Activated naive CD8-positive, alpha-beta T cell treated with anti-CD3 and anti-CD28 coated beads, Interleukin-2, amount 50 U/mL, for 24 hours (primary cell): ENCODE measurements at regions not wholly inside any gene's neighbourhood (a gene's known extent, or its start where the extent isn't known, plus 50 kb on each side); places are given as distances from the start of the nearest gene placed in this dataset.
A peak's percentile ranks its signal among the peaks of the same experiment; 100 is the strongest.

Experiments used
- ATAC-seq: fragments of 150-1000 bp; cut with Tn5 transposase; one replicate; pipeline ENCODE4 v1.10.0; 2021
- DNase-seq: peaks from one replicate; pipeline ENCODE4 v3.0.0; 2021
- H3K27ac Mint-ChIP-seq: one replicate; pipeline ENCODE4 v1.8.0; 2021; ENCODE audit warnings: mild to moderate bottlenecking, mixed read lengths
- H3K27me3 Mint-ChIP-seq: one replicate; pipeline ENCODE4 v1.8.0; 2021; ENCODE audit warnings: mixed read lengths
- H3K36me3 Mint-ChIP-seq: one replicate; pipeline ENCODE4 v1.8.0; 2021; ENCODE audit warnings: low read depth, mixed read lengths
- H3K4me1 Mint-ChIP-seq: one replicate; pipeline ENCODE4 v1.8.0; 2021; ENCODE audit warnings: mixed read lengths
- H3K4me3 Mint-ChIP-seq: one replicate; pipeline ENCODE4 v1.8.0; 2021; ENCODE audit warnings: mild to moderate bottlenecking, moderate library complexity, mixed read lengths
- H3K9me3 Mint-ChIP-seq: one replicate; pipeline ENCODE4 v1.8.0; 2021; ENCODE audit warnings: mixed read lengths

GRCh38 chr14:61186341-61187195 is 94.6 kb downstream of the TMEM30B start:
- peaks cover 15% of the 10 kb centered on the region for H3K4me1 Mint-ChIP-seq
- no peaks in the 10 kb centered on the region for H3K9me3 Mint-ChIP-seq
- H3K36me3 Mint-ChIP-seq = no peaks in the 10 kb centered on the region
- no peak for ATAC-seq
- DNase-seq = no peak
- peaks cover 60% of the 10 kb centered on the region for H3K27me3 Mint-ChIP-seq
- H3K27ac Mint-ChIP-seq = no peak overlapping the region
- no peak overlapping the region for H3K4me3 Mint-ChIP-seq

DNA sequence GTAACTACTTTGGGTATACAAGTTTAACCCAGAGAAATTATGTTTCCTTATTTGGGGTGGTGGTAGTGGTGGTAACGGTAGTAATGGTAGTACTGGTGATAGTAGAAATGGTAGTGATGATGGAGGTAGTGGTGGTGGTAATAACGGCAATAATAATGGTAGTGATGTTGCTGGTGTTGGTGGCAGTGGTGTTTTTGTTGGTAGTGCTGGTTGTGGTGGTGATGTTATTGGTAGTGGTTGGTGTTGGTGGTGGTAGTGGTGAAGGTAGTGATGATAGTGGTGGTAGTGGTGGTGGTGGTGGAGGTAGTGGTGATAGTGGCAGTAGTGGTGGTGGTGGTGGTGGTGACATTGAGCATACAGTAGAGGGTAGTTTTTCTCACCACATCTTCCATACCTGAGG is 95.6 kb downstream of the TMEM30B start:
- Mint-ChIP-seq H3K27me3 (peaks cover 55% of the 10 kb centered on the region), H3K4me3 (no peak overlapping the region), H3K36me3 (no peaks in the 10 kb centered on the region), H3K4me1 (peaks cover 15% of the 10 kb centered on the region), H3K9me3 (no peaks in the 10 kb centered on the region), H3K27ac (no peak overlapping the region)
- no peak for DNase-seq
- ATAC-seq = no peak

- DNase-seq (no peak), ATAC-seq (no peak)
- peaks cover 11% of the 10 kb centered on the region for H3K4me1 Mint-ChIP-seq
- H3K36me3 Mint-ChIP-seq = no peaks in the 10 kb centered on the region
- no peak overlapping the region for H3K4me3 Mint-ChIP-seq
- no peaks in the 10 kb centered on the region for H3K9me3 Mint-ChIP-seq
- H3K27me3 Mint-ChIP-seq = peaks cover 47% of the 10 kb centered on the region
- H3K27ac Mint-ChIP-seq = no peak overlapping the region
Observed at GRCh38 chr14:61184112-61184511, 97.0 kb downstream of the TMEM30B start.

- Mint-ChIP-seq H3K9me3 (no peaks in the 10 kb centered on the region), H3K4me3 (no peak overlapping the region), H3K27me3 (peaks cover 50% of the 10 kb centered on the region), H3K4me1 (peaks cover 18% of the 10 kb centered on the region), H3K36me3 (no peaks in the 10 kb centered on the region), H3K27ac (no peak overlapping the region)
- ATAC-seq (no peak), DNase-seq (no peak)
Observed at GRCh38 chr14:61183196-61183885, 97.8 kb downstream of the TMEM30B start.

GRCh38 chr14:61179796-61180398 is 101.2 kb downstream of the TMEM30B start:
- Mint-ChIP-seq H3K4me3 (no peak overlapping the region), H3K36me3 (no peaks in the 10 kb centered on the region), H3K27ac (peak overlapping the region; percentile 12), H3K4me1 (peaks cover 45% of the 10 kb centered on the region), H3K9me3 (no peaks in the 10 kb centered on the region), H3K27me3 (peaks cover 33% of the 10 kb centered on the region)
- ATAC-seq = no peak
- no peak for DNase-seq

DNA sequence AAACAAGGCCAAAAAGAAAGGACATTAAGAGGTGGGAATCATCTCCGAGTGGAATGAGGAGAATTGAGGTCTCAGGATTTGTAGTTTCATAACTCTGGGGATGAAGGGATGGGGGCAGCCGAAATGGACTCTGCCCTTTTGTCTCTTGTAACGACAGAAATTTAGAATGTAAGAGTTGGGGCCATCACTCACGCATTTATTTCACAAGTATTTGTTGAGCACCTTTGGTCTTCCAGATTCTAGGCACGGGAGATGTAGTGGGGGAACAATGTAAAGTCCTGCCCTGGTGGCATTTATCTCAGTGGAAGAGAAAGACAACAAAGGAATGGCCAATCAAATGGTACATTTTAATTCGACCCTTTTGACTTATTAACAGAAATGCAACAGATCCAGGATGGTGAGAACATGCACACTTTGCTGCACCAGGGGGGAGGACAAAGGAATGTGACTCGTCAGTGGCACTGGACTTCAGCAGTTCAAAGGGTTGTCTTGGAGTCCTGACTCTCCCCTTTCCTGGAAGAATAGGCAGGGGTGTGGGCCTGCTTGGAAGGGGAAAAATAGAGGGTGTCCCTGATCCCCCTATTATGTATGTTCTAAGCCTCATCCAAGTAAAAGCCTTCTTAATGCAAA is 102.0 kb downstream of the TMEM30B start:
- Mint-ChIP-seq H3K27me3 (peaks cover 30% of the 10 kb centered on the region), H3K4me1 (peaks cover 47% of the 10 kb centered on the region), H3K36me3 (no peaks in the 10 kb centered on the region), H3K4me3 (no peak overlapping the region), H3K27ac (peak overlapping the region; percentile 84), H3K9me3 (no peaks in the 10 kb centered on the region)
- DNase-seq (no peak), ATAC-seq (no peak)

DNA sequence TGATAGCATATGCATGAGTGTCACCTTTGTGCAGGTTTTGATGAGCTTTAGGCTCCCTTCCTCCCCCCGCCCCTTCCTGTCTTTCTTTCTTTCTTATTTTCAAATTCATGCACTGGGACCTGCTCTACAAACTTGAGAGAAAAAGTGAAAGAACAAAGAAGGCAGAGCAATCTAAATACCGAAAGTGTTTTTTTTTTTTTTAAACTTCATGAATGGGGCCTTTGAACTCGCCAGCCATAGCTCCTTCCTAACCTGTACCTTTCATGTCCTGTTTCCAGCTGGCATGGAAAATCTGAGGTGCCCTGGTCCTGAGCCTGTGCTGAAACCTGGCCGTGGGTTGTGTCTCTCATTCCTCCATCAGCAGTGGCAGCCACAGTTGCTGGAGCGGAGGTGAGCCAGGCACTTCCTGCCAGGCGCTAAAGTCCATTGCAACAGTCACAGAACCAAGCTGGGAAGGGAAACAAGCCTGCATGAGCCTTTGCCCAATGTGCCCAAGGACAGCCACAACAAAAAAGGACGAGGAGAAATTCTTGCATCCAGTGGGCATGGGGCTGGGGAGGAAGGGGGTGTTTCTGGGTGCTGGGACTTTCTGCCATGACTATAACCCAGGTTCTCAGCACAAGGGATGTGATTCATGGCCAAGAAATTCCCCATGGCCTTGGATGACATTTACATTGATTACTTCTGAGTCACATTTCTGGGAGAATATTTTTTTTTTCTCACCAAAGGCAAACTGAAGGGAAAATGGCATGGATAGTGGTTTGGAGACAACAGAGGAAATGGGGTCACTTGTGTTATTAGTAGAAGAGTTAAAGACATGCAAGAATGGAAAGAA is 102.7 kb downstream of the TMEM30B start:
- H3K4me3 Mint-ChIP-seq = peak overlapping the region; percentile 61
- peak; percentile 85 for ATAC-seq
- H3K36me3 Mint-ChIP-seq = no peaks in the 10 kb centered on the region
- peak overlapping the region; percentile 84 for H3K27ac Mint-ChIP-seq
- no peaks in the 10 kb centered on the region for H3K9me3 Mint-ChIP-seq
- peaks cover 46% of the 10 kb centered on the region for H3K4me1 Mint-ChIP-seq
- peaks cover 30% of the 10 kb centered on the region for H3K27me3 Mint-ChIP-seq
- DNase-seq = peak; percentile 42

- peaks cover 8% of the 10 kb centered on the region for H3K9me3 Mint-ChIP-seq
- H3K4me1 Mint-ChIP-seq = peaks cover 44% of the 10 kb centered on the region
- H3K27me3 Mint-ChIP-seq = peaks cover 29% of the 10 kb centered on the region
- ATAC-seq (peak; percentile 9), DNase-seq (no peak)
- peak overlapping the region; percentile 61 for H3K4me3 Mint-ChIP-seq
- H3K36me3 Mint-ChIP-seq = no peaks in the 10 kb centered on the region
- H3K27ac Mint-ChIP-seq = peak overlapping the region; percentile 84
Observed at GRCh38 chr14:61177279-61178225, 103.6 kb downstream of the TMEM30B start.

DNA sequence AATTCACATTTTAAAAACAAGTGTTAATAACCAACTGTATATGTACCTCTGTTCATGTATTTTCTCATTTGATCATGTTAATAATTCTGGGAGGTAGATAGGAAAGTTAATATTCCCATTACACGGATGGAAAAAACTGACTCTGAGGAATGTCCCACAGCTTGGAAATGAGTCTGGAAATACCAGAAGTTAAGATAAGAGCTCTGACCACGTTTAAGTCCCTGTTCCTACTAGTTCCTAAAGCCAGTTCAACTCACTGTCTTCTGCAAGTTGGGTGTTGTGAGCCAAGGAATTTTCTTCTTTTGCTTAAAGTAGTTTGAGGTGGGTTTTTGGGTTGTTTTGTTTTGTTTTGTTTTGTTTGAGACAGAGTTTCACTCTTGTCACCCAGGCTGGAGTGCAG is 104.5 kb downstream of the TMEM30B start:
- H3K9me3 Mint-ChIP-seq = peaks cover 10% of the 10 kb centered on the region
- no peak for ATAC-seq
- H3K4me1 Mint-ChIP-seq = peaks cover 44% of the 10 kb centered on the region
- no peak for DNase-seq
- H3K27ac Mint-ChIP-seq = no peak overlapping the region
- H3K36me3 Mint-ChIP-seq = no peaks in the 10 kb centered on the region
- no peak overlapping the region for H3K4me3 Mint-ChIP-seq
- peaks cover 26% of the 10 kb centered on the region for H3K27me3 Mint-ChIP-seq

DNA sequence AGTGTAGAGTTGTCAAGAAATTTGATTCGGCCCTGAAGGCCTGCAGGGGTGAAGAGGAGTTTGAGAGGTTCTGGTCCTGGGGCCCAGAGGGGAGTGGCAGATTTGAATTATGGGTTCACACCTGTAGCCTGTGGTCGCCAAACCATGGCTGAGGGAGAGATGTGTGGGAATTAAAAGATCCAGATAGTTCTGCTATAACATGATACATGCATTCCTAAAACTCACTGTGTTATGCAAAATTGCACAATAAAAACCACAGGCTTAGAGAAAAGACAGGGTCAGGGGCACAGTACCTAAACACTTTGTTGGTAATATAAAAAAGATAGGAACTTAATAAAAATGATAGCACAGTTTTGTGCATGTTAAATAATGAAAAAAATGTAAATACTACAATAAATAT is 106.2 kb downstream of the TMEM30B start:
- Mint-ChIP-seq H3K4me3 (no peak overlapping the region), H3K27me3 (peaks cover 31% of the 10 kb centered on the region)

GRCh38 chr14:61174441-61174891 is 106.7 kb downstream of the TMEM30B start:
- DNase-seq = no peak
- Mint-ChIP-seq H3K9me3 (peaks cover 10% of the 10 kb centered on the region), H3K27ac (no peak overlapping the region), H3K36me3 (no peaks in the 10 kb centered on the region), H3K4me1 (peaks cover 41% of the 10 kb centered on the region), H3K27me3 (peaks cover 29% of the 10 kb centered on the region), H3K4me3 (no peak overlapping the region)
- ATAC-seq = no peak

More for the DNA sequence above, 106.2 kb downstream of the TMEM30B start:
- DNase-seq (no peak), ATAC-seq (no peak)
- Mint-ChIP-seq H3K27ac (peak overlapping the region; percentile 10), H3K36me3 (no peaks in the 10 kb centered on the region), H3K9me3 (peaks cover 10% of the 10 kb centered on the region), H3K4me1 (peaks cover 44% of the 10 kb centered on the region)

DNA sequence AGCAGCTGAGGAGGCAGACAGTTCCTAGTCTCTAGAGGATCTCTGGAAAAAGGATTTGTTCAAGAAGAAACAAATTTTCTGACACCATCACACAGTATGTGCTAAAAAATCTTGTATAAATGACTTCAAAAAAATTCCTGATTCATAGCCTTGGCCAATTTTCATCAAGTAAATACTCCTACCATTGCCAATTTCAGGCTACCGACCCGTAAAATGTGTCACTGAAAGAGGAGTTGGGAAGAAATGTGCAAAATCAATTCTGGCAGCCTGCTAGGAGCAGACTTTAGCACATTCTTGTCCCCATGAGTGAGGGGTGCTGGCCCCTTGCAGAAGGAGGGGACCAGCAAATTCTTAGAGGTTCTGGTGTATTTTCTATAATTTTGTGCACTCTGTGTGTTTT is 109.4 kb downstream of the TMEM30B start:
- Mint-ChIP-seq H3K4me3 (no peak overlapping the region), H3K9me3 (peaks cover 10% of the 10 kb centered on the region), H3K27me3 (peaks cover 27% of the 10 kb centered on the region), H3K36me3 (no peaks in the 10 kb centered on the region), H3K4me1 (peaks cover 18% of the 10 kb centered on the region), H3K27ac (no peak overlapping the region)
- no peak for DNase-seq
- no peak for ATAC-seq

GRCh38 chr14:61168141-61168540 is 113.0 kb downstream of the TMEM30B start:
- DNase-seq = no peak
- Mint-ChIP-seq H3K4me1 (no peaks in the 10 kb centered on the region), H3K27me3 (peaks cover 36% of the 10 kb centered on the region), H3K27ac (no peak overlapping the region), H3K4me3 (no peak overlapping the region), H3K36me3 (no peaks in the 10 kb centered on the region), H3K9me3 (peaks cover 14% of the 10 kb centered on the region)
- no peak for ATAC-seq
